Heart left ventricle (tissue), 16 donors: ENCODE measurements at regions not wholly inside any gene's neighbourhood (a gene's known extent, or its start where the extent isn't known, plus 50 kb on each side); places are given as distances from the start of the nearest gene placed in this dataset.

ENCODE experiments used
- ATAC-seq, 4 donors: fragments of 200-7000 bp; cut with Tn5 transposase; one replicate each; pipeline ENCODE4 v1.9.1; 2020 to 2022; ENCODE audit warnings: moderate library complexity in 4 of 4, mild to moderate bottlenecking in 3 of 4, moderate number of reproducible peaks in 1 of 4
- DNase-seq, 5 donors: peaks; one replicate each; pipeline ENCODE4 v3.0.0-alpha.2; 2020
- H3K27ac ChIP-seq, 12 donors: fragments of 200-600 bp; sonication (generic) in 4 of 12; one replicate each; pipeline versions ENCODE4 v1.5.0 to v1.8.0; 2016 to 2022; ENCODE audit warnings: mild to moderate bottlenecking in 2 of 12
- H3K27me3 ChIP-seq, 9 donors: fragments of 200-600 bp; sonication (generic) in 2 of 9; one replicate each; pipeline versions ENCODE4 v1.5.1 to v1.8.0; 2016 to 2022; ENCODE audit warnings: mild to moderate bottlenecking in 3 of 9
- H3K36me3 ChIP-seq, 9 donors: fragments of 200-600 bp; sonication (generic) in 2 of 9; one replicate each; pipeline versions ENCODE4 v1.5.0 to v1.8.0; 2018 to 2022; ENCODE audit warnings: mild to moderate bottlenecking in 2 of 9
- H3K4me1 ChIP-seq, 12 donors: fragments of 200-600 bp; sonication (generic) in 4 of 12; one replicate each; pipeline versions ENCODE4 v1.5.0 to v1.8.0; 2016 to 2022; ENCODE audit warnings: mild to moderate bottlenecking in 3 of 12
- H3K4me3 ChIP-seq, 12 donors: fragments of 200-600 bp; sonication (generic) in 4 of 12; one replicate each; pipeline versions ENCODE4 v1.5.0 to v1.8.0; 2017 to 2022; ENCODE audit warnings: mild to moderate bottlenecking in 9 of 12, moderate library complexity in 4 of 12
- H3K9me3 ChIP-seq, 12 donors: fragments of 200-600 bp; sonication (generic) in 4 of 12; one replicate each; pipeline versions ENCODE4 v1.5.0 to v1.8.0; 2016 to 2022; ENCODE audit warnings: mild to moderate bottlenecking in 1 of 12
- CTCF ChIP-seq, 12 donors: fragments of 200-600 bp; sonication (generic) in 4 of 12; IDR thresholded peaks; one replicate each; pipeline versions ENCODE4 v1.5.0 to v1.8.0; 2018 to 2022; ENCODE audit warnings: antibody characterized with exemption in 12 of 12, mild to moderate bottlenecking in 5 of 12
- POLR2A ChIP-seq, 2 donors: fragments of 450-650 bp; IDR thresholded peaks; one replicate each; pipeline ENCODE4 v1.6.1; 2017; ENCODE audit warnings: antibody characterized with exemption in 2 of 2, mild to moderate bottlenecking in 2 of 2, moderate library complexity in 2 of 2
- WGBS, 4 donors: extraction: QIAGEN DNeasy Blood & Tissue Kit in 2 of 4; methylation state at CpG; one replicate each; pipeline versions ENCODE4 v1.1.5 to v1.1.7; 2013 to 2018; 5-methylcytosine and 5-hydroxymethylcytosine counted together
- intact Hi-C, 10 donors: fragments of 100-400 bp; cut with DNase I; formaldehyde crosslinking; loops; one replicate each; pipeline versions ENCODE4 v1.11.1 to v1.14.2; 2022
- donor health status: ischemic (EF 13 %, LVEDD 7.1; RV severe dilation, severe dysfunction).
- donor health status: healthy with polysubstance abuse.
- donor health status: DM: no; HTN: yes; CAD: no.
- donor health status: DM: no; HTN: no; CAD: no.
- donor health status: ischemic (EF 25% LVEDD 6.9; RV normal size, moderate dysfunction).
- donor health status: ischemic (EF 25% LVEDD 5.7; RV mildly dilated, moderate dysfunction).
- donor health status: healthy.
- donor health status: DM: yes; HTN: yes; CAD: no.
- donor health status: ischemic (EF 35%, LVEDD 5.7; RV mildly dilated, moderate dysfunction).
- donor health status: nonischemic (EF 11% LVEDD 7.7; RV severe dilation, severe dysfunction).
- donor health status: DM: yes; HTN: yes; CAD: no.
- donor health status: PGD.
- donor health status: ischemic (EF 29% LVEDD 5.4; RV normal size, mild dysfunction).
- donor health status: nonischemic (EF 23%, LVEDD 6.1; RV moderate dilation, normal function).

- no peaks in the 10 kb centered on the region for H3K9me3 ChIP-seq
- WGBS, 4 donors = 73 to 82% (median 80%) methylated on average over 1 of the region's 1 CpG
- no peak overlapping the region for H3K27ac ChIP-seq
- DNase-seq (no peak), ATAC-seq (no peak)
- no peaks in the 10 kb centered on the region for H3K27me3 ChIP-seq
- no peak overlapping the region for H3K4me3 ChIP-seq
- TF ChIP-seq POLR2A (IDR thresholded peaks at IDR 0.05) = no peak
- no peak for TF ChIP-seq CTCF (IDR thresholded peaks at IDR 0.05)
- H3K36me3 ChIP-seq = no peaks in the 10 kb centered on the region
- intact Hi-C loops = no loop called here
- no peaks in the 10 kb centered on the region for H3K4me1 ChIP-seq
Measured at GRCh38 chr20:52447225-52447551, 255.6 kb upstream of the ZFP64 start.

- H3K4me1 ChIP-seq = no peaks in the 10 kb centered on the region
- no peak overlapping the region for H3K4me3 ChIP-seq
- H3K9me3 ChIP-seq = no peaks in the 10 kb centered on the region
- ATAC-seq (no peak), DNase-seq (no peak)
- H3K27me3 ChIP-seq = no peaks in the 10 kb centered on the region
- no peak overlapping the region for H3K27ac ChIP-seq
- intact Hi-C loops = no loop called here
- H3K36me3 ChIP-seq = no peaks in the 10 kb centered on the region
- WGBS, 4 donors = 75 to 80% (median 77%) methylated on average over 14 of the region's 14 CpGs
- TF ChIP-seq CTCF (IDR thresholded peaks at IDR 0.05) (no peak), POLR2A (IDR thresholded peaks at IDR 0.05) (no peak)
Measured at GRCh38 chr20:52446421-52447224, 255.0 kb upstream of the ZFP64 start.

- Histone ChIP-seq H3K36me3 (no peaks in the 10 kb centered on the region), H3K4me3 (no peak overlapping the region), H3K27ac (no peak overlapping the region), H3K27me3 (peaks cover 0 to 3% (median 0%) of the 10 kb centered on the region in 9 donors), H3K4me1 (no peaks in the 10 kb centered on the region), H3K9me3 (no peaks in the 10 kb centered on the region)
- no peak for ATAC-seq
- TF ChIP-seq POLR2A (IDR thresholded peaks at IDR 0.05) (no peak), CTCF (IDR thresholded peaks at IDR 0.05) (no peak)
- no peak for DNase-seq
- 30 to 61% (median 49%) methylated on average over 1 of the region's 1 CpG for WGBS, 4 donors
- intact Hi-C loops = no loop called here
Measured at GRCh38 chr20:52444455-52444854, 252.9 kb upstream of the ZFP64 start.

- Histone ChIP-seq H3K4me1 (no peaks in the 10 kb centered on the region), H3K27ac (no peak overlapping the region), H3K9me3 (no peaks in the 10 kb centered on the region), H3K27me3 (peaks cover 0 to 8% (median 0%) of the 10 kb centered on the region in 9 donors), H3K4me3 (no peak overlapping the region), H3K36me3 (no peaks in the 10 kb centered on the region)
- TF ChIP-seq CTCF (IDR thresholded peaks at IDR 0.05) (no peak), POLR2A (IDR thresholded peaks at IDR 0.05) (no peak)
- intact Hi-C loops = no loop called here
- ATAC-seq (no peak), DNase-seq (no peak)
Measured at GRCh38 chr20:52443874-52444273, 252.3 kb upstream of the ZFP64 start.
